ENCODE measurements at regions not wholly inside any gene's neighbourhood (a gene's known extent, or its start where the extent isn't known, plus 50 kb on each side); places are given as distances from the start of the nearest gene placed in this dataset.

DNA sequence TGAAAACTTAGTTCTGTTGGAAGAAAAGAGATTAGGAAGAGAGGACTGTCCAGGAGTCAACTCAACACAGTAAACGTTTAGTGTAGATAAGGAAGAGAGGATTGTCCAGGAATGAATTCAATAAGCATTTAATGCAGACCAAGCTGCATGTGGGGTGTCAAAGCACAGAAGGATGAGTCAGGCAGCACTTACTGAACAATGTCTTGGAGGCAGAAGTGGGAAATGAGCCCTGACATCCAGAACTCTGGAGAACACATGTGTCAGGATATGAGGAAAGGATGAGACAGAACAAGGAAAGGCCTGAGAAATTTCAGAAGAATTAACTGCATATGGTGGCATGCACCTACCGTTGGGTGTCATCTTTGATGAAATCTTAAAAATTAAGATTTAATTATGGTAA lies 429.2 kb upstream of the HTR2A start:
- TF ChIP-seq CTCF (IDR thresholded peaks at IDR 0.05; ENCODE audit: borderline replicate concordance, insufficient read depth, low read depth, low read length): no peak
- H3K4me3 ChIP-seq (ENCODE audit: low read depth, low read length): no peak overlapping the region

DNA sequence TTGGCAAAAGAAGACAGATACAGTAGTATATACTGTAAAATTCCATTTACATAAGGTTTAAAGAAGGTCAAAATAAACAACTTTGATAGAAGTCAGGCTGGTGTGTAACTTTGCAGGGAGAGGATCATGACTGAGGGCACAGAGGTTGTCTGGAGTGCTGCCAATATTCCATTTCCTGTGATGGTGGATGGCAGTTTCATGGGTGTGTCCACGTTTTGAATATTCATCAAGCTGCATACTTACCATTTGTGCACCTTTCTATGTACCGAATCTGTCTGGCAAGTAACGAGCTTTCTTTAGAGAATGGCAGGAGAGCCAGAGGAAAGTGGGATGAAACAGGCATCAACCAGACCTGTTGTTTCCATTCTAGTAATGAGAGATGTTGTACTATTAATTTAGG lies 420.5 kb upstream of the HTR2A start:
- no peak for TF ChIP-seq CTCF (IDR thresholded peaks at IDR 0.05; ENCODE audit: borderline replicate concordance, insufficient read depth, low read depth, low read length)
- no peak overlapping the region for H3K4me3 ChIP-seq (ENCODE audit: low read depth, low read length)

- no peak for TF ChIP-seq CTCF (IDR thresholded peaks at IDR 0.05; ENCODE audit: borderline replicate concordance, insufficient read depth, low read depth, low read length)
Measured at GRCh38 chr13:47310401-47310800, 413.5 kb upstream of the HTR2A start.

DNA sequence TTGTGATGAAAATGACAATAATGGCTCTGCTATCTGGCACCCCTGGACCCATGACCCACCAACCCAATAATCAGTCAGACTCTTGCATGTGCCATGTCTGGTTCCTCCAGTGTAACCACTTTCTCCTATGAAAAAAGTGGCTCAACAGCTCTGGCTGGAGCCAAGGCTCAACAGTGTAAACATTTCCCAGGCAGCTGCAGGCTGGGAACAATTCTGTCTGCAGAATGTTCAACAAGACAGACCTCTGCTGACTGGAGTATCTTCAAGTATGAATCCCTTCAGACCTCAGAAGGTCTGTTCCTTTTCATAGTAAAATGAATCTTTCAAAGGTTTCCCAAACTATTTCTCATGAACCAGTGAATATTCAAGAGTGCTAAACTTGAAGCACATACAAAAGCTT lies 410.1 kb upstream of the HTR2A start:
- TF ChIP-seq CTCF (IDR thresholded peaks at IDR 0.05; ENCODE audit: borderline replicate concordance, insufficient read depth, low read depth, low read length): no peak
- H3K4me3 ChIP-seq (ENCODE audit: low read depth, low read length): no peak overlapping the region

More at GRCh38 chr13:47310401-47310800, 413.5 kb upstream of the HTR2A start:
- H3K4me3 ChIP-seq (ENCODE audit: low read depth, low read length): no peak overlapping the region

- no peak for TF ChIP-seq CTCF (IDR thresholded peaks at IDR 0.05; ENCODE audit: borderline replicate concordance, insufficient read depth, low read depth, low read length)
- H3K4me3 ChIP-seq (ENCODE audit: low read depth, low read length): no peak overlapping the region
Measured at GRCh38 chr13:47303626-47304025, 406.8 kb upstream of the HTR2A start.

DNA sequence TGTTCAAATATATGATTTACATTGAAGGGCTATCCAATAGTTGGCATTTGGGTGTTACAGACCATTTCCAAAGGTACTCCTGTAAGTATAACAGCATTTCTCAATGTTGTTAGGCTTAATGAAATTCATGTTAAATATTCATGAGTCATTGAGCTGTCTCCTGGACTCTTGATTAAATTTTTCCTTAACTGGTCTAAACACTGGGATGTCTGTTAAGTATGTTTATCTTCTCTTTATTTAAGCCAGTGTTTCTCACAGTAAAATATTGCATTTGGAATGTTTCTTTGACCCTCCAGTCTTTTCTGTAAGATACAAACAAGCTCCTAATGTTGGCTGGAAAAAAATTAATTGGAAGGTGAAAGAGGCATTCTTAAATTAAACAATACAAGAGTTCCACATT lies 402.5 kb upstream of the HTR2A start:
- no peak for TF ChIP-seq CTCF (IDR thresholded peaks at IDR 0.05; ENCODE audit: borderline replicate concordance, insufficient read depth, low read depth, low read length)
- no peak overlapping the region for H3K4me3 ChIP-seq (ENCODE audit: low read depth, low read length)

GRCh38 chr13:47298506-47298905 lies 401.7 kb upstream of the HTR2A start:
- no peak overlapping the region for H3K4me3 ChIP-seq (ENCODE audit: low read depth, low read length)
- TF ChIP-seq CTCF (IDR thresholded peaks at IDR 0.05; ENCODE audit: borderline replicate concordance, insufficient read depth, low read depth, low read length): no peak

Measured in GM12875 (cell line).